DND-41 (cell line): ENCODE measurements at regions not wholly inside any gene's neighbourhood (a gene's known extent, or its start where the extent isn't known, plus 50 kb on each side); places are given as distances from the start of the nearest gene placed in this dataset.

Experiments used
- ATAC-seq: fragments of 200-7000 bp; cut with Tn5 transposase; 3 replicates; pipeline ENCODE4 v1.9.1; 2021; ENCODE audit warnings: low read depth; ENCODE audit not compliant: insufficient read depth
- DNase-seq: peaks from one replicate; pipeline ENCODE4 v3.0.0-alpha.2; 2020
- H2AFZ ChIP-seq: 2 replicates; pipeline ENCODE4 v1.6.0; 2012; ENCODE audit warnings: low read depth, low read length
- H3K27ac ChIP-seq: 2 replicates; pipeline ENCODE4 v1.5.1; 2012; ENCODE audit warnings: low read length, inconsistent platforms
- H3K27me3 ChIP-seq: fragments of 200-600 bp; sonication (generic); 2 replicates; pipeline ENCODE4 v1.6.0; 2012; ENCODE audit warnings: low read length, mild to moderate bottlenecking, inconsistent platforms; ENCODE audit not compliant: insufficient read depth, poor library complexity
- H3K36me3 ChIP-seq: 2 replicates; pipeline ENCODE4 v1.5.1; 2012; ENCODE audit warnings: low read length, inconsistent platforms; ENCODE audit not compliant: insufficient read depth
- H3K4me1 ChIP-seq: 2 replicates; pipeline ENCODE4 v1.5.1; 2012; ENCODE audit warnings: mild to moderate bottlenecking, low read length; ENCODE audit not compliant: insufficient read depth
- H3K4me2 ChIP-seq: 2 replicates; pipeline ENCODE4 v1.6.0; 2012; ENCODE audit warnings: mild to moderate bottlenecking, moderate library complexity, low read length, inconsistent platforms; ENCODE audit not compliant: insufficient read depth
- H3K4me3 ChIP-seq, 2 experiments: fragments of 200-600 bp in 1 of 2; shearing (Covaris generic) in 1 of 2; 2 replicates each; pipeline ENCODE4 v1.5.1; 2012 to 2016; ENCODE audit warnings: inconsistent platforms in 2 of 2, low read length in 2 of 2, mild to moderate bottlenecking in 2 of 2, low read depth in 1 of 2, moderate library complexity in 1 of 2
- H3K79me2 ChIP-seq: 2 replicates; pipeline ENCODE4 v1.6.0; 2012; ENCODE audit warnings: low read length, inconsistent platforms; ENCODE audit not compliant: insufficient read depth
- H3K9ac ChIP-seq: 2 replicates; pipeline ENCODE4 v1.6.0; 2012; ENCODE audit warnings: low read depth, mild to moderate bottlenecking, inconsistent platforms, low read length, moderate library complexity
- H3K9me3 ChIP-seq: 2 replicates; pipeline ENCODE4 v1.5.1; 2012; ENCODE audit warnings: low read length, moderate library complexity, mild to moderate bottlenecking, inconsistent platforms; ENCODE audit not compliant: insufficient read depth, severe bottlenecking
- H4K20me1 ChIP-seq: 2 replicates; pipeline ENCODE4 v1.6.0; 2012; ENCODE audit warnings: low read length; ENCODE audit not compliant: insufficient read depth
- EZH2 ChIP-seq: IDR thresholded peaks from 3 replicates; pipeline ENCODE4 v1.6.1; 2012; ENCODE audit warnings: borderline replicate concordance, low read depth, mild to moderate bottlenecking, moderate library complexity, low read length, inconsistent platforms; ENCODE audit not compliant: severe bottlenecking
- TF ChIP-seq, protein P1 (sequence below): IDR thresholded peaks from 2 replicates; pipeline ENCODE4 v1.5.1; 2012; ENCODE audit warnings: borderline replicate concordance, low read length, moderate library complexity, mild to moderate bottlenecking; ENCODE audit not compliant: poor library complexity, severe bottlenecking; ENCODE audit errors: extremely low read depth

DNA sequence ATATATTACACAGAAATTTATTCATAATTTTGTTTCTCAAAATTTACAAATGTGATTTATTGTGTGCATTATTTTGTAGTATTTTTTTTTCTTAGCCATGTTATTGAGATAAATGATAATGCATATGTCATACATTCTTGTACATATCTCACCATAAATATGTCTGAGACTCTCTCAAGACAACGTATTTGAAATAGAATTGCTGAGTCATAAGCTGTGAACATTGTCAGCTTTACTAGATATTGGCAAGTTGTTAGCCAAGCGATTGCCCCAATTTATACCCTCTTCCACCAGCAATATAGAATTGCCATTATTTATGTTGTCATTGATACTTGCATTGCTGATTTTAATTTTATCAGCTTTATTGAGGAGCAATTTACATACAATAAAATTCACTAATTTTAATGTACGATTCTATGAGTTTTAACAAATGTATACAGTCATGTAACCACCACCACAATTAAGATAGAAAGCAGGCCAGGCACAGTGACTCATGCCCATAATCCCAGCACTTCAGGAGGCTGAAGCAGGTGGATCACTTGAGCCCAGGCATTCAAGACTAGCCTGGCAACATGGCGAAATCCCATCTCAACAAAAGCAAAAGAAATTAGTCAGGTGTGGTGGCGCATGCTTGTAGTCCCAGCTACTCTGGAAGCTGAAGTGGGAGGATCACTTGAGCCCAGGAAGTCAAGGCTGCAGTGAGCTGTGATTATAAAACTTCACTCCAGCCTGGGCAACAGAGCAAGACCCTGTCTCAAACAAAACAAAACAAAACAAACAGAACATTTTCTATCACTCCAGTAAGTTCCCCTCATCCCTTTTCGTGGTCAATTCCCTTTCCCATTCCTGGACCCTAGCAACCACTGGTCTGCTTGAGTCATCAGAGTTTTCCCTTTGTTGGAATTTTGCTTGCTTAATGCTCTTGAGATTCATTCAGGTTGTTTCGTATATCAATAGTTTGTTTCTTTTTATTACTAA, 373.1 kb downstream of the MFSD1 start:
- H3K9ac ChIP-seq: no peak overlapping the region
- no peaks in the 10 kb centered on the region for H3K27me3 ChIP-seq
- no peaks in the 10 kb centered on the region for H3K9me3 ChIP-seq
- no peak overlapping the region for H3K4me3 ChIP-seq
- no peak for TF ChIP-seq EZH2
- TF ChIP-seq, protein P1, sequence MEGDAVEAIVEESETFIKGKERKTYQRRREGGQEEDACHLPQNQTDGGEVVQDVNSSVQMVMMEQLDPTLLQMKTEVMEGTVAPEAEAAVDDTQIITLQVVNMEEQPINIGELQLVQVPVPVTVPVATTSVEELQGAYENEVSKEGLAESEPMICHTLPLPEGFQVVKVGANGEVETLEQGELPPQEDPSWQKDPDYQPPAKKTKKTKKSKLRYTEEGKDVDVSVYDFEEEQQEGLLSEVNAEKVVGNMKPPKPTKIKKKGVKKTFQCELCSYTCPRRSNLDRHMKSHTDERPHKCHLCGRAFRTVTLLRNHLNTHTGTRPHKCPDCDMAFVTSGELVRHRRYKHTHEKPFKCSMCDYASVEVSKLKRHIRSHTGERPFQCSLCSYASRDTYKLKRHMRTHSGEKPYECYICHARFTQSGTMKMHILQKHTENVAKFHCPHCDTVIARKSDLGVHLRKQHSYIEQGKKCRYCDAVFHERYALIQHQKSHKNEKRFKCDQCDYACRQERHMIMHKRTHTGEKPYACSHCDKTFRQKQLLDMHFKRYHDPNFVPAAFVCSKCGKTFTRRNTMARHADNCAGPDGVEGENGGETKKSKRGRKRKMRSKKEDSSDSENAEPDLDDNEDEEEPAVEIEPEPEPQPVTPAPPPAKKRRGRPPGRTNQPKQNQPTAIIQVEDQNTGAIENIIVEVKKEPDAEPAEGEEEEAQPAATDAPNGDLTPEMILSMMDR: no peak
- H3K4me2 ChIP-seq: no peak overlapping the region
- peaks cover 7% of the 10 kb centered on the region for H3K4me1 ChIP-seq
- no peak overlapping the region for H3K27ac ChIP-seq
- H3K36me3 ChIP-seq: no peaks in the 10 kb centered on the region
- no peaks in the 10 kb centered on the region for H4K20me1 ChIP-seq
- no peaks in the 10 kb centered on the region for H3K79me2 ChIP-seq
- no peak for ATAC-seq
- DNase-seq: no peak
- H2AFZ ChIP-seq: no peak overlapping the region

- Histone ChIP-seq H3K4me3 (no peak overlapping the region), H3K9me3 (no peaks in the 10 kb centered on the region), H3K79me2 (no peaks in the 10 kb centered on the region), H2AFZ (no peak overlapping the region), H3K27me3 (no peaks in the 10 kb centered on the region), H3K36me3 (no peaks in the 10 kb centered on the region), H3K4me2 (no peak overlapping the region), H3K27ac (no peak overlapping the region), H3K4me1 (no peaks in the 10 kb centered on the region), H4K20me1 (no peaks in the 10 kb centered on the region), H3K9ac (no peak overlapping the region)
- no peak for ATAC-seq
- no peak for TF ChIP-seq EZH2
- TF ChIP-seq, protein P1: no peak
- DNase-seq: no peak
Measured at GRCh38 chr3:159178209-159178897, 376.5 kb downstream of the MFSD1 start.

- H3K4me3 ChIP-seq: no peak overlapping the region
- H3K27ac ChIP-seq: no peak overlapping the region
- no peaks in the 10 kb centered on the region for H3K9me3 ChIP-seq
- TF ChIP-seq, protein P1: no peak
- TF ChIP-seq EZH2: no peak
- H3K9ac ChIP-seq: no peak overlapping the region
- H3K79me2 ChIP-seq: no peaks in the 10 kb centered on the region
- no peaks in the 10 kb centered on the region for H4K20me1 ChIP-seq
- no peak overlapping the region for H2AFZ ChIP-seq
- ATAC-seq (no peak), DNase-seq (no peak)
- peaks cover 7% of the 10 kb centered on the region for H3K4me1 ChIP-seq
- no peak overlapping the region for H3K4me2 ChIP-seq
- H3K27me3 ChIP-seq: no peaks in the 10 kb centered on the region
- H3K36me3 ChIP-seq: no peaks in the 10 kb centered on the region
Measured at GRCh38 chr3:159182961-159183360, 381.1 kb downstream of the MFSD1 start.
